GM12878 (cell line): ENCODE measurements at regions not wholly inside any gene's neighbourhood (a gene's known extent, or its start where the extent isn't known, plus 50 kb on each side); places are given as distances from the start of the nearest gene placed in this dataset.

Source experiments
- ATAC-seq: fragments of 200-7000 bp; cut with Tn5 transposase; 3 replicates; pipeline ENCODE4 v1.9.1; 2020; ENCODE audit warnings: mild to moderate bottlenecking, moderate library complexity
- BruUV-seq: library from RNA; stranded (reverse); fragments of 400-500 nt; replicated peaks from 2 replicates; lab custom pipeline; 2021; lab: Mats Ljungman, UMichigan
- CTCF ChIA-PET: fragments of 300-600 bp; sonication (Branson Sonifier 250); formaldehyde crosslinking; extraction: SDS; loops from one replicate; lab custom pipeline; 2021; ENCODE audit warnings: inconsistent platforms; lab: Yijun Ruan, JAX
- POLR2A ChIA-PET: fragments of 350-600 bp; formaldehyde crosslinking; extraction: SDS; loops from one replicate; lab custom pipeline; 2021; ENCODE audit warnings: inconsistent platforms; lab: Charles Lee
- RAD21 ChIA-PET: fragments of 300-600 bp; sonication (Branson Sonifier 250); formaldehyde crosslinking; loops from one replicate; lab custom pipeline; 2023; ENCODE audit warnings: antibody characterized with exemption; ENCODE audit not compliant: unreplicated experiment; lab: Charles Lee
- SMC1A ChIA-PET: fragments of 300-600 bp; sonication (Branson Sonifier 250); formaldehyde crosslinking; loops from one replicate; lab custom pipeline; 2023; ENCODE audit not compliant: unreplicated experiment, uncharacterized antibody; lab: Charles Lee
- DNase-seq: peaks from one replicate; pipeline ENCODE4 v3.0.0-alpha.2; 2011; ENCODE audit warnings: low read depth, low spot score
- FAIRE-seq: peaks from 3 replicates; lab custom pipeline; 2011; peaks lifted over from hg19 to GRCh38; lab: Jason Lieb, UNC
- H2AFZ ChIP-seq: 2 replicates; pipeline ENCODE4 v1.6.0; 2011; ENCODE audit warnings: low read depth, low read length, control low read depth; ENCODE audit not compliant: control insufficient read depth
- H3K27ac ChIP-seq: 2 replicates; pipeline ENCODE4 v1.5.1; 2011; ENCODE audit warnings: control low read depth; ENCODE audit not compliant: control insufficient read depth, insufficient read depth
- H3K27me3 ChIP-seq, 2 experiments: replicated peaks in 1 of 2; 2 replicates each; pipeline versions ENCODE4 v1.6.0 to v1.6.1; 2011; ENCODE audit warnings: low read length in 1 of 2; ENCODE audit not compliant: control insufficient read depth in 2 of 2, insufficient read depth in 2 of 2
- H3K36me3 ChIP-seq, 2 experiments: 2 replicates each; pipeline ENCODE4 v1.5.1; 2011; ENCODE audit warnings: low read length in 1 of 2; ENCODE audit not compliant: control insufficient read depth in 2 of 2, insufficient read depth in 2 of 2
- H3K4me1 ChIP-seq: 2 replicates; pipeline ENCODE4 v1.6.1; 2011; ENCODE audit warnings: mild to moderate bottlenecking, low read length, moderate library complexity, mixed read lengths; ENCODE audit not compliant: control insufficient read depth, insufficient read depth
- H3K4me2 ChIP-seq: 2 replicates; pipeline ENCODE4 v1.6.0; 2011; ENCODE audit warnings: control low read depth; ENCODE audit not compliant: control insufficient read depth, insufficient read depth
- H3K4me3 ChIP-seq: fragments of 200-600 bp; sonication (generic); 2 replicates; pipeline ENCODE4 v1.5.1; 2016
- H3K79me2 ChIP-seq: 2 replicates; pipeline ENCODE4 v1.6.0; 2011; ENCODE audit warnings: low read length; ENCODE audit not compliant: control insufficient read depth, insufficient read depth
- H3K9ac ChIP-seq: 2 replicates; pipeline ENCODE4 v1.8.0; 2011; ENCODE audit warnings: low read length, control low read depth, mixed read lengths; ENCODE audit not compliant: control insufficient read depth, insufficient read depth
- H3K9me3 ChIP-seq: replicated peaks from 3 replicates; pipeline ENCODE4 v1.5.1; 2011; ENCODE audit warnings: mild to moderate bottlenecking, low read length; ENCODE audit not compliant: control insufficient read depth, insufficient read depth
- H4K20me1 ChIP-seq: 2 replicates; pipeline ENCODE4 v1.6.0; 2011; ENCODE audit not compliant: control insufficient read depth, insufficient read depth
- BCL11A ChIP-seq: IDR thresholded peaks from 2 replicates; pipeline ENCODE4 v1.6.1; 2011; ENCODE audit warnings: low read depth, low read length
- HCFC1 ChIP-seq: fragments of 150-350 bp; IDR thresholded peaks from 2 replicates; pipeline ENCODE4 v1.6.1; 2014; ENCODE audit warnings: low read length
- JUNB ChIP-seq: IDR thresholded peaks from 2 replicates; pipeline ENCODE4 v1.6.1; 2016; ENCODE audit warnings: antibody characterized with exemption, mild to moderate bottlenecking
- JUND ChIP-seq: IDR thresholded peaks from 2 replicates; pipeline ENCODE4 v1.6.1; 2012; ENCODE audit warnings: low read depth, mild to moderate bottlenecking, low read length, improper control_type of control experiment, moderate library complexity
- MEF2A ChIP-seq: IDR thresholded peaks from 2 replicates; pipeline ENCODE4 v1.6.1; 2011; ENCODE audit warnings: low read depth, mild to moderate bottlenecking, low read length, moderate library complexity; ENCODE audit not compliant: insufficient read depth
- MYB ChIP-seq: fragments of 150-350 bp; IDR thresholded peaks from 2 replicates; pipeline ENCODE4 v1.6.1; 2014; ENCODE audit warnings: mild to moderate bottlenecking, low read depth, low read length, borderline replicate concordance
- NR2C1 ChIP-seq: fragments of 450-650 bp; IDR thresholded peaks from 2 replicates; pipeline ENCODE4 v1.6.1; 2017; ENCODE audit warnings: antibody characterized with exemption, mild to moderate bottlenecking, moderate library complexity
- SREBF2 ChIP-seq: IDR thresholded peaks from 2 replicates; pipeline ENCODE4 v1.6.1; 2012; ENCODE audit warnings: mild to moderate bottlenecking, low read length
- SUZ12 ChIP-seq: fragments of 200-600 bp; sonication (generic); IDR thresholded peaks from one replicate; pipeline ENCODE4 v1.6.1; 2018; ENCODE audit warnings: antibody characterized with exemption, mild to moderate bottlenecking; ENCODE audit not compliant: unreplicated experiment
- TAF1 ChIP-seq: IDR thresholded peaks from 2 replicates; pipeline ENCODE4 v1.6.1; 2011; ENCODE audit warnings: mild to moderate bottlenecking, low read depth, low read length, borderline replicate concordance
- TBL1XR1 ChIP-seq: IDR thresholded peaks from 2 replicates; pipeline ENCODE4 v1.6.1; 2012; ENCODE audit warnings: low read depth, low read length, improper control_type of control experiment
- TCF12 ChIP-seq: IDR thresholded peaks from 2 replicates; pipeline ENCODE4 v1.6.1; 2011; ENCODE audit warnings: low read depth, mild to moderate bottlenecking, low read length
- WGBS: methylation state at CpG from one replicate; pipeline ENCODE4 v1.1.6; 2016; ENCODE audit warnings: low lambda C conversion rate; ENCODE audit not compliant: insufficient replicate concordance, insufficient coverage; ENCODE audit errors: missing lambda C conversion rate; 5-methylcytosine and 5-hydroxymethylcytosine counted together
- in situ Hi-C: fragments of 300-500 bp; cut with MboI; formaldehyde crosslinking; loops from 9 replicates; pipeline ENCODE4 v1.14.3; 2018; ENCODE audit warnings: mixed read lengths
- intact Hi-C: fragments of 100-400 bp; cut with micrococcal nuclease; formaldehyde crosslinking; loops from one replicate; pipeline ENCODE4 v1.14.2; 2022; ENCODE audit not compliant: unreplicated experiment
- TF ChIP-seq, protein P1 (sequence below): IDR thresholded peaks from 2 replicates; pipeline ENCODE4 v1.6.1; 2012; ENCODE audit warnings: low read depth, low read length, improper control_type of control experiment
- TF ChIP-seq, protein P2 (sequence below): fragments of 450-650 bp; IDR thresholded peaks from 2 replicates; pipeline ENCODE4 v1.6.1; 2017; ENCODE audit warnings: mild to moderate bottlenecking

DNA sequence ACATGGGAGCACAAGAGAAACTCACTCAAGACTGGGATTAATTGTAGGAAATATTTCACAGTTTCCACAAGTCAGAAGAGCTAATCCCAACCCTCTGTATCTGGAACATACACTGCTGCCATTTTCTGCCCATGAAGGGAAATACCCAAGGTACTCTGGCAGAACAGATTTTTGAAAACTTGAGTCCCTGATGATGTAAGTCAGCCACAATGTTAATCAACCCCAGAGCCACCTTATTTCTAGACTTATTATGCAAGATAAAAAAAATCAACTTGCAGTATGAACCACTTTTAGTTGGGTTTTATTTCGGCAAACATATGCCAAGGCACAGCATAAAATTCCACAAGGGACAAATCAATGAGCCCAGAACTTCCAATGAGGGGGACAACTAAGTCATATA is 141.5 kb downstream of the LY86 start:
- SMC1A ChIA-PET, result interaction anchor here (0.5 to 2.0 kb wide), 11 partner anchors 9 to 381 kb away, joined by 3 to 8 read pairs (median 3); partner anchors contain the start of gene LY86
- intact Hi-C loops, result loop anchor here (10.0 kb wide), 1 partner anchor 185 kb away; no protein-coding TSS in a partner anchor
- 0% methylated on average over 1 of the region's 1 CpG for WGBS
- Histone ChIP-seq H3K4me3 (no peak overlapping the region), H3K4me2 (no peak overlapping the region), H3K79me2 (no peaks in the 10 kb centered on the region), H3K4me1 (peaks cover 2% of the 10 kb centered on the region), H2AFZ (no peak overlapping the region), H4K20me1 (no peaks in the 10 kb centered on the region), H3K9me3 (no peaks in the 10 kb centered on the region), H3K27ac (no peak overlapping the region), H3K36me3 (no peaks in the 10 kb centered on the region), H3K9ac (no peak overlapping the region), H3K27me3 (no peaks in the 10 kb centered on the region)
- CTCF ChIA-PET, result interaction anchor here (1.3 to 2.2 kb wide), 2 partner anchors 13 to 29 kb away, joined by 4 to 7 read pairs; no protein-coding TSS in a partner anchor
- POLR2A ChIA-PET, result no interaction called here
- no TSS peak for BruUV-seq
- TF ChIP-seq MYB, result no peak
- no peak for TF ChIP-seq BCL11A
- TF ChIP-seq JUND, result no peak
- no peak for TF ChIP-seq JUNB
- no peak for TF ChIP-seq MEF2A
- no peak for DNase-seq
- in situ Hi-C loops, result loop anchor here (10.0 kb wide), 1 partner anchor 885 kb away; no protein-coding TSS in a partner anchor
- FAIRE-seq, result no peak
- ATAC-seq, result peak; percentile 38; the same call in 1 of the 3 replicates
- RAD21 ChIA-PET, result no interaction called here

DNA sequence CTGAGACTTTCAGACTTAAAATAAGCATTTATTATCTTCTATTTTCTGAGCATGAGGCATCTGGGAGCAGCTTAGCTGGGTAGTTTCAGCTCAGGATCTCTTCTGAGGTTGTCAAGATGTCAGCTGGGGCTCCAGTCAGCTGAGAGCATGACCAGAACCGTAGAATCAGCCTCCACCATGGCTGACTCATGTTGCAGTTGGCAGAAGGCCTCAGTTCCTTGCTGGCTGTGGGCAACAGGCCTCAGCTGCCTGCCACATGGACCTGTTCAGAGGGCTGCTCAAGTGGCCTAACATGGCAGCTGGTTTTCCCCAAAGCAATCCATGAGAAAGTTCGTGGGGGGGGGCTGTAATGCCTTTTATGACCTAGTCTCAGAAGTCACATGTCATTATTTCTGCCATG is 142.3 kb downstream of the LY86 start:
- TF ChIP-seq, protein P1, sequence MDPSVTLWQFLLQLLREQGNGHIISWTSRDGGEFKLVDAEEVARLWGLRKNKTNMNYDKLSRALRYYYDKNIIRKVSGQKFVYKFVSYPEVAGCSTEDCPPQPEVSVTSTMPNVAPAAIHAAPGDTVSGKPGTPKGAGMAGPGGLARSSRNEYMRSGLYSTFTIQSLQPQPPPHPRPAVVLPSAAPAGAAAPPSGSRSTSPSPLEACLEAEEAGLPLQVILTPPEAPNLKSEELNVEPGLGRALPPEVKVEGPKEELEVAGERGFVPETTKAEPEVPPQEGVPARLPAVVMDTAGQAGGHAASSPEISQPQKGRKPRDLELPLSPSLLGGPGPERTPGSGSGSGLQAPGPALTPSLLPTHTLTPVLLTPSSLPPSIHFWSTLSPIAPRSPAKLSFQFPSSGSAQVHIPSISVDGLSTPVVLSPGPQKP, result no peak
- TF ChIP-seq TBL1XR1 (no peak), HCFC1 (no peak), NR2C1 (no peak), SREBF2 (no peak), SUZ12 (no peak), BCL11A (no peak), TAF1 (no peak), TCF12 (no peak)
- TF ChIP-seq, protein P2, sequence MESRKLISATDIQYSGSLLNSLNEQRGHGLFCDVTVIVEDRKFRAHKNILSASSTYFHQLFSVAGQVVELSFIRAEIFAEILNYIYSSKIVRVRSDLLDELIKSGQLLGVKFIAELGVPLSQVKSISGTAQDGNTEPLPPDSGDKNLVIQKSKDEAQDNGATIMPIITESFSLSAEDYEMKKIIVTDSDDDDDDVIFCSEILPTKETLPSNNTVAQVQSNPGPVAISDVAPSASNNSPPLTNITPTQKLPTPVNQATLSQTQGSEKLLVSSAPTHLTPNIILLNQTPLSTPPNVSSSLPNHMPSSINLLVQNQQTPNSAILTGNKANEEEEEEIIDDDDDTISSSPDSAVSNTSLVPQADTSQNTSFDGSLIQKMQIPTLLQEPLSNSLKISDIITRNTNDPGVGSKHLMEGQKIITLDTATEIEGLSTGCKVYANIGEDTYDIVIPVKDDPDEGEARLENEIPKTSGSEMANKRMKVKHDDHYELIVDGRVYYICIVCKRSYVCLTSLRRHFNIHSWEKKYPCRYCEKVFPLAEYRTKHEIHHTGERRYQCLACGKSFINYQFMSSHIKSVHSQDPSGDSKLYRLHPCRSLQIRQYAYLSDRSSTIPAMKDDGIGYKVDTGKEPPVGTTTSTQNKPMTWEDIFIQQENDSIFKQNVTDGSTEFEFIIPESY, result no peak
- Histone ChIP-seq H3K9ac (no peak overlapping the region), H3K79me2 (no peaks in the 10 kb centered on the region), H3K27ac (no peak overlapping the region), H3K4me1 (no peaks in the 10 kb centered on the region), H2AFZ (no peak overlapping the region), H3K36me3 (no peaks in the 10 kb centered on the region), H3K9me3 (no peaks in the 10 kb centered on the region), H3K27me3 (no peaks in the 10 kb centered on the region), H4K20me1 (no peaks in the 10 kb centered on the region), H3K4me2 (no peak overlapping the region), H3K4me3 (no peak overlapping the region)
- WGBS, result 3% methylated on average over 2 of the region's 2 CpGs
- ATAC-seq (no peak), DNase-seq (no peak), FAIRE-seq (no peak)
- POLR2A ChIA-PET, result no interaction called here
- CTCF ChIA-PET, result no interaction called here
- BruUV-seq, result no TSS peak
- SMC1A ChIA-PET, result interaction anchor here (1.0 to 2.0 kb wide), 5 partner anchors 11 to 380 kb away, joined by 3 to 8 read pairs (median 3); no protein-coding TSS in a partner anchor
- in situ Hi-C loops, result no loop called here
- intact Hi-C loops, result no loop called here
- RAD21 ChIA-PET, result no interaction called here
